Astrocyte of the spinal cord (primary cell): ENCODE measurements at regions not wholly inside any gene's neighbourhood (a gene's known extent, or its start where the extent isn't known, plus 50 kb on each side); places are given as distances from the start of the nearest gene placed in this dataset.

Source experiments
- DNase-seq: peaks from one replicate; pipeline ENCODE4 v3.0.0; 2011; ENCODE audit warnings: low read depth, low spot score
- H3K4me3 ChIP-seq: 2 replicates; pipeline ENCODE4 v1.5.1; 2011; ENCODE audit warnings: low read depth, mild to moderate bottlenecking, low read length, moderate library complexity
- CTCF ChIP-seq: IDR thresholded peaks from 2 replicates; pipeline ENCODE4 v1.5.1; 2012; ENCODE audit warnings: low read depth, mild to moderate bottlenecking, low read length, inconsistent platforms
- in situ Hi-C: cut with HindIII; loops from 2 replicates; pipeline ENCODE4 v1.10.0; 2017; ENCODE audit warnings: low sequenced_read_pairs

- in situ Hi-C loops, result no loop called here
- DNase-seq, result no peak
- TF ChIP-seq CTCF, result no peak
- no peak overlapping the region for H3K4me3 ChIP-seq
These were observed 61.4 kb upstream of the NFIL3 start for GRCh38 chr9:91485006-91485405.

- H3K4me3 ChIP-seq, result no peak overlapping the region
- no peak for TF ChIP-seq CTCF
- in situ Hi-C loops, result no loop called here
- DNase-seq, result no peak
These were observed 60.2 kb upstream of the NFIL3 start for GRCh38 chr9:91483835-91484234.

GRCh38 chr9:91483189-91483691, 59.6 kb upstream of the NFIL3 start:
- H3K4me3 ChIP-seq, result no peak overlapping the region
- TF ChIP-seq CTCF, result no peak
- in situ Hi-C loops, result no loop called here
- DNase-seq, result peak; percentile 39

DNA sequence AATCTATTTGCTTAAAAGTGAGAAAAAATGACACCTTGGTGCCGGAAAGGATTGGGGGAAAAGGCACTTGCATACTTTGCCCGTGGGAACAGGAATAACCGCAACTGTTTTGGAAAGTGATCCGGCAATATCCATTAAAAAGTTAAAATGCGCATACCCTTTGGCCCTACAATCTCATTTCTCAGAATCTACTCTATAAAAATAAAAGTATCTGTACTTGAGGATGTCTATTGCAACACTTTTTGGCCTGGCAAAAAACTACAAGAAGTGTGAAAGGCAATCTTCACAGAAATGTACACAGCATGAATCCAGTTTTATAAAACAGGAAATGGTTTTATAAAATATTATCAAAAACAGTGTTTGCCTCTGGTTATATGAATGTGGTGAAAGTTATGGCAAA, 58.3 kb upstream of the NFIL3 start:
- DNase-seq, result no peak
- in situ Hi-C loops, result no loop called here
- no peak overlapping the region for H3K4me3 ChIP-seq
- no peak for TF ChIP-seq CTCF

DNA sequence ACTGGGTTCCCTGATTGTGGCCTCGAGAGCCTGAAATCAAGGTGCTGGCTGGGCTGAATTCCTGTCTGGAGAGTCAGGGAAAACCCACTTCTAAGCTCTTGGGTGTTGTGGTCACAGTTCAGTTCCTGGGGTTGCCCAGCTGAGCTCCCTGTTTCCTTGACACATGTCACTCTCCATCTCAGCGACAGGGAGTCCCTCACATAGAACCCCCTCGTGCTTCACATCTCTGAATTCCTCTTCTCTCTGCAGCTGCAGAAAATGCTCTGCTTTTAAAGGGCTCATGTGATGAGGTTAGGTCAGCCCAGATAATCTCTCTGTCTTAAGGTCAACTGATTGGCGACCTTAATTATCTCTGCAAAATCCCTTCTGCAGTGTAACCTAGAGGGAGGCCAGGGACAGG, 53.5 kb upstream of the NFIL3 start:
- no peak for DNase-seq
- no peak overlapping the region for H3K4me3 ChIP-seq
- in situ Hi-C loops, result no loop called here
- no peak for TF ChIP-seq CTCF

GRCh38 chr9:91474656-91475055, 51.0 kb upstream of the NFIL3 start:
- H3K4me3 ChIP-seq, result no peak overlapping the region
- DNase-seq, result no peak
- TF ChIP-seq CTCF, result no peak
- in situ Hi-C loops, result no loop called here
